ENCODE measurements at regions not wholly inside any gene's neighbourhood (a gene's known extent, or its start where the extent isn't known, plus 50 kb on each side); places are given as distances from the start of the nearest gene placed in this dataset.

GRCh38 chr12:40559865-40560264 lies 132.4 kb upstream of the CNTN1 start:
- no peak for FAIRE-seq

DNA sequence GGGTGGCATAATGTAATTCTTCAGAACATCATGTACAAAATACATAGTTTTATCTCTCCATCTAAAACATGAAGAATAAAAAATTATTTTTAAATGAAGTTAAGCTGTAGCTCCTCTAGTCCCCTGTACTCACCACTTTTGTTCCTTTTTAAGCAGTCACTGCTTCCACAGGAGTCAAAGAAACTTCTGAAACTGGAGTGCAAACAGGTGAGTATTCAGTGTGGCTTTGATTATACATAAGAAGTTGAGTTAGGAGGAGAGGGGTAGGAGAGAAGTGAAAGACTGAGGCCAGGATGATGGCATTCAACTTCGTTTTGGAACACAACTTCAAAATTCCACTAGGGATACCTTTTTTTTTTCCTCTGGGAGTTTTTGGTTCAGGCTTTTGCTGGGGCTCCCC lies 131.4 kb upstream of the CNTN1 start:
- no peak for FAIRE-seq

DNA sequence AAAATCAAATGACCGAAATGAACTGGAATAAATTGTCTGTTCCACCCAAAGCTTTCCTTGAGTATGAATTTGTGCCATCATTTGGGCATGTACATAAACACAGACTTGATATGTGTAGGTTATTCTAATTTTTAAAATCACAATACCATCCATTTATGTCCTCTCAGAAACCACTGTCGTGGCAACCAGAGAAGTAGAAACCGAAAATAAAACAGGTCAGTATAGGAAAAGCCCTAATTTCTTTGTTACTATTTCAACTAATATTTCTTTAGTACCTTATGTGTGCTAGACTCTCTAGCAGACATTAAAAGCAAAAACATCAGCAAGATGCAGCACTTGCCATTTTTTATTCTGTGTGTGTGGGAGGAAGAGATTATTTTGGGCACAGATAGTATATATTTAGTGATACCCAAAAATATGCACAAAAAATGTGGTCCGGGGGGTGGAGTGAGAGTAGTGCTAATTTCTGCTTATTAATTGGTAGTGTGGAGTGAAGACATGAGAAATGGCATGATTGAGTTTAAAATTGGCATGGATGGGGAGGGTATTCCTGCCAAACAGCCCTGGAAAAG lies 130.8 kb upstream of the CNTN1 start:
- FAIRE-seq, result no peak

- no peak for FAIRE-seq
Measured at GRCh38 chr12:40565029-40565633, 127.1 kb upstream of the CNTN1 start.

- no peak for FAIRE-seq
Measured at GRCh38 chr12:40566271-40566670, 126.0 kb upstream of the CNTN1 start.

GRCh38 chr12:40569626-40570179 lies 122.5 kb upstream of the CNTN1 start:
- no peak for FAIRE-seq

DNA sequence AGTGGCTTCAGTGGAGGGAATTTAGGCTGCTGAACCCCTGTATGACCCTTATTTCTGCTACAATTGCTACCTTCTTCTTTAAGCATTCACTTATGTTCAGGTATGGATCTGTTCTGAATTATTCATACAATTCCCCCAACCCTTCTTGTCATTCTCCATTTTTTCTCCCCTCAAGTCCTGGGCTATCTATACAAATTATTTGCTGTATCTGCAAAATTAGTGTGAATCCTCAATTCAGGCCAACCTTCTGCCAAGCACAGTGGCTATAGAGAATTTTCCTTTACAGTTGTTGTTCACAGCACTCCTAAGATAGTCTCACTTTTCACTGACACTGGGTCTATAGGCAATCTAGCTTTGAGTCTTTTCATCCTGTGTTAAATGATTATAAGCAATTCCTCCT lies 119.2 kb upstream of the CNTN1 start:
- FAIRE-seq, result no peak

- FAIRE-seq, result no peak
Measured at GRCh38 chr12:40575987-40576386, 116.3 kb upstream of the CNTN1 start.

GRCh38 chr12:40577834-40578233 lies 114.4 kb upstream of the CNTN1 start:
- no peak for FAIRE-seq

DNA sequence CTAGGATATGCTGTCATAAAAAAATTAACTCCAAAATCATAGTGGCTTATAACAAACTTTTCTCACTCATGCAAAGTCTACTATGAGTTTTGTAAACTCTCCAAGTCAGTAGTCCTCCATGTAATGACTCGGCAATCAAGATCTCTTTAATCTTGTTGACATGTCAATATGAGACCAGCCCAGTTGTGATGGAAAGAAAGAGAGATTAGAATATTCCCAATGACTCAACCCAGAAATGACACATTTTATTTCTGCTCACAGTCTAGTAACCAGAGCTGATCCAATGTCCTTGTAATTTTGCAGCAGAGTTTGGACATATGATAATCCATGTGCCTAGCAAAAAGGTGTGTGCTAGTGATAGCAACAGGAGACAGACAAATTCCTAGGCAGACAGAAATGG lies 112.6 kb upstream of the CNTN1 start:
- no peak for FAIRE-seq

GRCh38 chr12:40580346-40580745 lies 111.9 kb upstream of the CNTN1 start:
- FAIRE-seq, result no peak

GRCh38 chr12:40581889-40582288 lies 110.3 kb upstream of the CNTN1 start:
- FAIRE-seq, result no peak

DNA sequence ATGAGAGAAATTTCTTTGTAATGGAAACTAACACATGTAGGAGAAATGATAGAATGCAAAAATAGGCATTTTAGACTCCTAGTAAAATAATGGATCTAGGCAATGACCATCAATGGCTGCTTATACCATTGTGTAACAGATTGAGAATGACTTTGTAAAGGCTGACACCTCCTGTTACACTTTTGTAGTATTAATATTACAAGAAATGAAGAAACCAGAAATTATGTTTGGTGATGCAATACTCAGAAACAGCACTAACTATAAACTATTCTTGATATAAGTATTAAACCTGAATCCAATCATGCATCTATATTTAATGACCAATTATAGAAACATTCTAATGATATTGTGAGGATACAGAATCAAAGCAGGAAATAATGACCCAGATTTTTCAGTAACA lies 108.5 kb upstream of the CNTN1 start:
- no peak for FAIRE-seq

DNA sequence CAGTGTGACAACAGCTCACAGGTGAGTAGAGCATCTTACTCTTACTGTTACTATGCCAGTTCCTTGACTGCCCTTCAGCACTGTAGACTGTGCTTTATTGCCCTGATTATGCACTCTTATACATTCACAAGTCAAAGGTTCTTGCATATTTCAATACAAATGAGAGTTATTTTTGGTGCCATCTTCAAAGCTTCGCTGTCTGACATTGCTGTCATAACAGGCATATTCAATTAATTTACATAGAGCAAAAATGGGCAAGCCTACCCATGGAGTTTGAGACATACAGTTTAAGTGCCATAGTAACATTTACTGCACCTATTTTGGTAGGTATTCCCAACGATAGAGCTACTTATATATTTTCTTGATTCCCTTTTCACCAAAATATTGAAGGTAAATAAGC lies 107.5 kb upstream of the CNTN1 start:
- FAIRE-seq, result no peak

DNA sequence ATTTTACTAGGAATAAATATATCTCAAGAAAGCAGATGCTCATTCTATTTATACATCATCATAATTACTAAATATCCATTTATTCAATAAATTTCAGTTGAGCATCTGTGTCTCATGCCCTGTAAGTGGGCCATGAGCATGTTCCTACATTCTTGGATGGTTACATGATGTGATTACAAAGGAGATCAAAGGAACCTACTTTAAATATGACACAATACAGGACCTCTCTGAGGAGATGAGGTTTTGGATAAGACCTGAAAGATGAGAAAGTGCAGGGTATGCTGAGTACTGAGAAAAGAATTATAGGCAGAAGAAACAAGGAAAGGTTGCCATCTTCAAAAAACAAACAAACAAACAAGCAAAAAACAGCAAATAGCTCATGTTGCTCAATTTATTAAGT lies 105.4 kb upstream of the CNTN1 start:
- FAIRE-seq, result no peak

- FAIRE-seq, result no peak
Measured at GRCh38 chr12:40587421-40587820, 104.8 kb upstream of the CNTN1 start.

DNA sequence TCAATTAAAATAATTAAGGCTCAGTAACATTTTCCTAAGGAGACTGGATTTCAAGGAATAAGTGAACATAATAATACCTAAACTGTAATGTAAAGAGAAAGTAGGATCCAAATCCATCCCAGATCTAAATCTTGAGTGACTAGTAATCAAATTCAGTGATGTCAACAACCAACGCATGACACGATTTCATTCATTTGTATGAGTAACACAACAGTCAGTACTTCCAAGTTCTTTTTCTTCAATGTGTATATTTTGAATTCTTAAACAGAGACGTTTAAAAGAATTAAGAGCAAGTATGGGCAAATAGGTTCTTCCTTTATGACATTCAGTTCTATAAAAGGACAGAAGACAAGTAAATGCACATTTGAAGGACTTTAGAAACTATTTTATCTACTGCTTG lies 104.3 kb upstream of the CNTN1 start:
- FAIRE-seq, result no peak

DNA sequence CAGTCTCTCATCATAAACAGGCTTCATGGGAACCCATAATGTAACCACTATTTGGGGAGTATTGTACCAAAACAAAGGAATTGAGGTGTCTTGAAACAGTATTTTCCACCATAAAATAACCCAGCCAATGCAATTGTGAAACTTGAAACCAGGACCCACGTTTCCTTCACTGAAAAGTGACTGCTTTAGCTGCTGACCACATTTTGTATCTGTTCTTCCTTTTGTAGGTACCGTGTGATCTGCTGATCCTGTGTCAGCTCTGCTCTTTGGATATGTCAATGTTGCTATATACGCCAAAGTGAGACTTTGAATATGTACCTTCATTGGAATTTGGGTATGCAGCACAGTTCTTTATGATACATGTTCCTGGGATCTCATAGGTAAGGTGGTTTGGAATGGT lies 95.1 kb upstream of the CNTN1 start:
- FAIRE-seq, result no peak

- no peak for FAIRE-seq
Measured at GRCh38 chr12:40598073-40598472, 94.2 kb upstream of the CNTN1 start.

- no peak for FAIRE-seq
Measured at GRCh38 chr12:40602562-40602961, 89.7 kb upstream of the CNTN1 start.

DNA sequence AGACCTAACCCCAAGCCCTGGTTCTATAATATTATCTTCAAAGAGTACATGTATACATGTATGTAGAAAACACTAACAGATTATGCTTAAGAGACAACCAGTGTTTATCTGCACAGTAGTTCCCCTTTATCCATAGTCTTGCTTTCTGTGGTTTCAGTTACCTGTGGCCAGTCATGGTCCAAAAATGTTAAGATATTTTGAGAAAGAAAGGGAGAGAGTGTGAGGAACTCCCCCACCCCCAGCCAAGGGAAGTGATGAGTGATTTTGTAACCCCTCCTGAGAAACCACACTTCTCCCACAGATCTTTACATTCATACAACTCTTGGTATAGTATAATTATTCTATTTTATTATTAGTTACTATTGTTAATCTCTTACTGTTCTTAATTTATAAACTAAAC lies 77.3 kb upstream of the CNTN1 start:
- no peak for FAIRE-seq

DNA sequence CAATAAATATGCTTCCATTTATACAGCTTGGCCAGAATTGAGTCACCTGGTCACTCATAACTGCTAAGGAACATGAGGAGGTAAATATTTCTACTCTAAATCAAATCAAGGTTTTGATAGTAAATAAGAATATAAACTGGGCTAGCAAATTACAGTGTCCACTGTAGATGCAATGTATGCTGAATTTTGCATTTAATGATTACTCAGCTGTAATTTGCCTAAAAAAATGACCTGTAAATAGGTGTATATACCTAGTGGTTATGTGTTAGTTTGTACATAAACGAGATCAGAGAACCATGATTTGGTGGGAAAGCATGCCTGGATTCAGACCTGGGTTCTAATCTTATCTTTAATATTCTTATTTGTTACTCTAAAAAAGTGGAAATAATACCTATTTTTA lies 76.6 kb upstream of the CNTN1 start:
- FAIRE-seq, result no peak

DNA sequence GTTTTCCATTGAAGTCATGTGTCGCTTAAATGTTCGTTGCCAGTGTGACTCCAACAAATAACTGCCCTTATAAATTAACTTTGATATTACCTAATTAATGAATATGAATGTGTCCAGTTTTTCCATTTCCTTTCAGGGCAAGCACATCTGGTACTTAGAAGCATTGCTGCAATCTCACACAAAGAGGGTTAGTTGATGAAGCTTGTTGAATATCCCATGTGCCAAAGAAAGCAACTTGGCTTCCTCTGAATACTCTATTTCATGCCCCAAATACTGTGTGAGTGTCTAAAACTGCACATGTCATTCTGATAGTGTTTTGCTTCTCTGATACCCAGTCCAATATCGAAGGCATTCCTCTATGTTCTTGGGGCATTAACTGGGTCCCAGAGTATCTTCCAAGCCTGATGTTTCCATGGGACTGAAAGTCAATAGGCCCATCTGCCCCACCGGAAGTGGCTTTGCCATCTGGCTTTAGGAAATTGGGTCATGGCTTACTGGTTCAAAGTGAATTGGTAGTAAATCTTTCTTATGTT lies 75.8 kb upstream of the CNTN1 start:
- FAIRE-seq, result no peak

- FAIRE-seq, result no peak
Measured at GRCh38 chr12:40618636-40619035, 73.6 kb upstream of the CNTN1 start.

- FAIRE-seq, result no peak
Measured at GRCh38 chr12:40620564-40621019, 71.6 kb upstream of the CNTN1 start.
